Upper lobe of left lung (tissue), 4 donors: ENCODE measurements at regions not wholly inside any gene's neighbourhood (a gene's known extent, or its start where the extent isn't known, plus 50 kb on each side); places are given as distances from the start of the nearest gene placed in this dataset.

ENCODE experiments used
- POLR2A ChIP-seq, 4 donors: fragments of 450-650 bp; IDR thresholded peaks; one replicate each; pipeline ENCODE4 v1.5.1; 2016 to 2017; ENCODE audit warnings: antibody characterized with exemption in 4 of 4, mild to moderate bottlenecking in 2 of 4
- POLR2AphosphoS5 ChIP-seq, 2 donors: sonication (generic); formaldehyde crosslinking; IDR thresholded peaks; one replicate each; pipeline ENCODE4 v1.5.1; 2017; ENCODE audit warnings: antibody characterized with exemption in 2 of 2
- TF ChIP-seq, protein P1 (sequence below), 6 experiments: fragments of 450-650 bp in 4 of 6; fragments of 200-600 bp in 2 of 6; sonication (generic) in 2 of 6; IDR thresholded peaks; one replicate each; pipeline ENCODE4 v1.5.1; 2016 to 2019; ENCODE audit warnings: antibody characterized with exemption in 6 of 6

GRCh38 chr12:63415357-63415756 lies 252.9 kb downstream of the DPY19L2 start:
- TF ChIP-seq, protein P1, sequence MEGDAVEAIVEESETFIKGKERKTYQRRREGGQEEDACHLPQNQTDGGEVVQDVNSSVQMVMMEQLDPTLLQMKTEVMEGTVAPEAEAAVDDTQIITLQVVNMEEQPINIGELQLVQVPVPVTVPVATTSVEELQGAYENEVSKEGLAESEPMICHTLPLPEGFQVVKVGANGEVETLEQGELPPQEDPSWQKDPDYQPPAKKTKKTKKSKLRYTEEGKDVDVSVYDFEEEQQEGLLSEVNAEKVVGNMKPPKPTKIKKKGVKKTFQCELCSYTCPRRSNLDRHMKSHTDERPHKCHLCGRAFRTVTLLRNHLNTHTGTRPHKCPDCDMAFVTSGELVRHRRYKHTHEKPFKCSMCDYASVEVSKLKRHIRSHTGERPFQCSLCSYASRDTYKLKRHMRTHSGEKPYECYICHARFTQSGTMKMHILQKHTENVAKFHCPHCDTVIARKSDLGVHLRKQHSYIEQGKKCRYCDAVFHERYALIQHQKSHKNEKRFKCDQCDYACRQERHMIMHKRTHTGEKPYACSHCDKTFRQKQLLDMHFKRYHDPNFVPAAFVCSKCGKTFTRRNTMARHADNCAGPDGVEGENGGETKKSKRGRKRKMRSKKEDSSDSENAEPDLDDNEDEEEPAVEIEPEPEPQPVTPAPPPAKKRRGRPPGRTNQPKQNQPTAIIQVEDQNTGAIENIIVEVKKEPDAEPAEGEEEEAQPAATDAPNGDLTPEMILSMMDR (IDR thresholded peaks at IDR 0.05): no peak
- TF ChIP-seq POLR2AphosphoS5 (IDR thresholded peaks at IDR 0.05): no peak
- no peak for TF ChIP-seq POLR2A (IDR thresholded peaks at IDR 0.05)
